HS-5 (cell line): ENCODE measurements at regions not wholly inside any gene's neighbourhood (a gene's known extent, or its start where the extent isn't known, plus 50 kb on each side); places are given as distances from the start of the nearest gene placed in this dataset.
A peak's percentile ranks its signal among the peaks of the same experiment; 100 is the strongest.
"Not testable (repeated sequence)": the region's sequence is repeated elsewhere in the genome, so short reads cannot be mapped to it uniquely, and the experiment has no call there.

ENCODE experiments used
- DNase-seq: peaks from one replicate; pipeline ENCODE4 v3.0.0-alpha.2; 2012; ENCODE audit warnings: low read depth

DNA sequence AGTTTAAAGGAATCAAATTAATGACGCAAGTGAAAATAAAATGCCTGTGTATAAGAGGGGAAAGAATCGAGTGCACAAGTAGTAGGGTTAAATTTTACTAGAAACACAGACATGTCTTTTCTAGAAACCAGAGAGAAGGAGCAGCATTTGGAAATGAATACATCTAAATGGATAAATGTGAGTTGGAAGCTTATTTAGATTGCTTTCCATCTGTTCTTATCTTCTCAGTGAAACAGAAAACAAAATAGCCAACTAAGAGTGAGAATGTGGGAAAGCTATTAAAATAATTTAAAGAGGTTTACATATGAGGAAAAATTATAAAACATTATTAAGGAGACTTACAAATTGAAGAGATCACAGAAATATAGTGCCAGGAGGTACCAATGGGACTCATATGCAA, 1818.9 kb upstream of the FLRT2 start:
- no peak for DNase-seq

DNA sequence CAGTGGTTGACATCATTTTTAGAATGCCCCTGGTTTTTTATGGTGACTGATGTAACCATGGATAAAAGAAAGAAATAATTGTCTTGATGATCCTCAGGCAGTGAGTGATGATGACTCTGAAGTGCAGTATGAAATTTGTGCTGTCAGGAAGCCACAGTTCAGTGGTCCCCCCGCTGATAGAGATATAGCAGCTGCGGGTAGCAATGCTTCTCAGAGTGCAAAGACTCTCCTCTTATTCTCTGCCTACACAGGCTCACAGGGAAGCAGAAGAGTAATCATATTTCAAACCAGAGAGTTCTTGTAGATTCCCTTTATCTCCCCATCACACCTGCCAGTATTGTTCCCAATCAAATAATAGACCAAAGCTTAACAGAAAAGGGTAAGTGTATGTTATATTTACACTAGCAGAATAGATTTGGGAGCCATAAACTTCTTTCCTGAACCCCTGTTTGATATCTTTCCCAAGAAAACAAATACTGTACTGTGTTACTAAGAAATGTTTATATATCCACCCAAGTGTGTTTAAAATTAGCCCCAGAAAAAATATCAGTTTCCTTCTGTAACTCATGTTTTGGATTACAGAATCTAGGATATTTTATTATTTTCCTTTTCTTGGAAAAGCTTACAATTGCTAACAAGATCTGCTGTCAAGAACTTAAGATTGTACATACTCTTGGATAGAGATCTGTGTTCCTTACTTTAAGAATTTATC, 1817.4 kb upstream of the FLRT2 start:
- no peak for DNase-seq

DNA sequence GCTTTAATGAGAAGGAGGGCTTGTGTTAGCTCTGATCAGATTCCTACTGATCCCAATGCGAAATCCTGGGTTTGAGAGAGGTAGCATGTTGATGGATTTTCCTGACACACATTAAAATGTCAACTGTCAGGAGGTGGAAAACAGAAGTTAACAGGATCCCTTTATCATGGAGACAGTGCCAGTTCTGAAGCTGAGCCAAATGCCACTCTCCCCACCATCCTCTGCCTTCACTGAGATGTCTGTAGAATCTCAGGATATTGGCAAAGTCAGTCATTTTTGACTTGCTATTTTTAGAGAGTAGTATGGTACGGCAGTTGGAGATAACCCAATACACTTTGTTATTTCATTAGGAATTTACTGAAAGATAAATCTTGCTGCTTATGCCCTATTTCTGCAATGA, 1816.2 kb upstream of the FLRT2 start:
- DNase-seq: no peak

DNA sequence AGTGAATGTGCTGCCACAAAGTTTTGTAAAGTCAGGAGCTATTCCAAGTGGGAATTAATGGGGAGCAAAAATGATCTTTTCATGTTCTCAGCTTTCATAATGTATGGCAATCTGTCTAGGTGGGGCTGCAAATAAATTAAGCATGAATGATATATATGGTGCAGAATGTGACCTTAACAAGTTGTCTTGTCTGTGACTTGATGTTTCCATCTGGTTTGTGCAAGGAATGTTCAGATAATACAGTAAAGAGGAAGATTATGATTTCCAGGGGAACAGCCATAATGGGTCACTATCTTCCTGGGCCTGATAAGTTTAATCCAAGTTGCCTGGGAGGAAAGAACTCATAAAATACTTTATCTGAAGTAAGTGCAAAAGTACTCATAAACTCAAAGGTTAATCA, 1815.8 kb upstream of the FLRT2 start:
- no peak for DNase-seq

DNA sequence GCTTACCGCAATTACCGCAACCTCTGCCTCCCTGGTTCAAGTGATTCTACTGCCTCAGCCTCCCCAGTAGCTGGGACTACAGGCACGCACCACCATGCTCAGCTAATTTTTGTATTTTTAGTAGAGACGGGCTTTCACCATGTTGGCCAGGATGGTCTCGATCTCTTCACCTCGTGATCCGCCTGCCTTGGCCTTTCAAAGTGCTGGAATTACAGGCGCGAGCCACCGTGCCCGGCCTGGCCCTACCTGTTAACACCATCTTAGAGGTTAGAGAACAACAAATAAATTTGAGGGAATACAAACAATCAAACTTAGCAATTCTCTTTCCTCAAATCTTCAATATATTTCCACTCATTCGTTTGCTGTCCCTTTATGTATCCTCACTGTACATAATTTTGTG, 1810.5 kb upstream of the FLRT2 start:
- DNase-seq: not testable (repeated sequence)

DNA sequence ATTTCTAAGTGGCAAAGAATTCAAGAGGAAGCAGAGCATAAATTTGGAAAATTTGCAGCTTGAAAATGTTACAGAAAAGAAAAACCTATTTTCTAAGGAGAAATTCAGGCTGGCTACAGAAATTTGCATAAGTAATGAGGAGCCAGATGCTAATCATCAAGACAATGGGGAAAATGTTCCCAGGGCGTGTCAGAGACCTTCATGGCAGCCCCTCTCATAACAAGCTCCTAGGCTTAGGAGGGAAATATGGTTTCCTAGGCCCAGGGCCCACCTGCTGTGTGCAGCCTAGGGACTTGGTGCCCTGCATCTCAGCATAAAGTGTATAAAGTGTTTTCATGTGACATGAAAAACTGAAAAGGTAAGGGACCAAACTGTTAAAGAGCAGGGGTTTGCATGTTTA, 1796.3 kb upstream of the FLRT2 start:
- no peak for DNase-seq

DNA sequence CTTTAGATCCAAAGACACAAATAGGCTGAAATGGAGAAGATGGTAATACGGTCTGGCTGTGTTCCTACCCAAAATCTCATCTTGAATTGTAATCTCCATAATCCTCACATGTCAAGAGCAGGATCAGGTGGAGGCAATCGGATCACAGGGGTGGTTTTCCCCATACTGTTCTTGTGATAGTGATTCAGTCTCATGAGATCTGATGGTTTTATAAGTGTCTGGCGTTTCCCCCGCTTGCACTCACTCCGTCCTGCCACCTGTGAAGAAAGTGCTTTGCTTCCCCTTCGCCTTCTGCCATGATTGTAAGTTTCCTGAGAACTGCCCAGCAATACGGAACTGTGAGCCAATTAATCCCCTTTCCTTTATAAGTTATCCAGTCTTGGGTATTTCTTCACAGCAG, 1795.5 kb upstream of the FLRT2 start:
- no peak for DNase-seq

DNA sequence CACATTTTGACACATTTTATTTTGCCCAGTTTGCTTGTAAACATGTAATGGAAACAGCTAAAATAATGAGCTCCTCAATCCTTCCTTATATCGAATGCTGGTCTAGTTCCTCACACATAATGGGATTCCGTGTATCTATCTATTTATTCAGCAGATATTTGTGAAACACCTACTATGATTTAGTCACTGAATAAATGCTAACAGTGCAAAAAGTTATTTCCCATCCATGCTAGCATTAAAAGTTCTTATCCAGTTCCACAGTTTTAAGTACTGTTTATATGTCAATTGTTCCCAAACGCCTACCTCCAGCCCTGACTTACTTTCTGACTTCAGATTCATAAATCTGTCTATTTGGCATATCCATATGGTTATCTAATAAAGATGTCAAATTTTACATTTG, 1788.7 kb upstream of the FLRT2 start:
- DNase-seq: no peak

DNA sequence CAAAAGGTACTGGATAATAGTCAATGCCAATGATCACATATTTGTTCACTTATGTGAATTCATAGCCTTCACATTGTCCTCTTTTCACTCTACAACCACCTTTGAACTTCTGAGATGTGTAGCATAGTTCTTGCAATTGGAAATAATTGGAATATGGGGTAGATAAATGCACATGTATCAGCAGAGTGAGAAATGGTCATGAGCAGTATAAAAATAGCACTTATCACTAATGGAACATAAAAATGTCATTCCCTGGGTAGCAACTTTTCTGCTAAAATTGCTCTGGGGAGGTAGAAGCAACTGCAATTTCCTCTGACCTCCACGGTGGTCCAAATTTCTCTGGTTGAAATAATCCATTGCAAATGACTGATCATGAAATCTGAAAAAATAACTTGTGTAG, 1785.7 kb upstream of the FLRT2 start:
- DNase-seq: no peak

DNA sequence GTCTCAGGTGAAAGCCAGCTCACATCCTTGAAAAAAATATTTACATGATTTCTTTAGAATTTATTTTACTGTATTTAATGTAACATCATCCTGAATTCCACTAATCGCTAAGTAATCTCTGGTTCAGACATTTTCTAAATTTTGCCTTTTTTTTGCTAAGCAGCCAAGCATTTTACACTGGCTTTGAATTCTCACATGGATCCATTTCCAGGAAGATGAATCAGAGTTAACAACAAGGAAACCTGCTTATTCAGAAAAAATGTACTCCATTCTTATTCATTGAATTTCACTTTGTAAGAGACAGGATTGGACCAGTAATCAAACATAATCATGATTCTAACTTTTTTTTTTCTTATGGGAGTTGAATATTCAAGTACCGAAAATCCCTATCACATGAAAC, 1785.1 kb upstream of the FLRT2 start:
- peak; percentile 31 for DNase-seq

DNA sequence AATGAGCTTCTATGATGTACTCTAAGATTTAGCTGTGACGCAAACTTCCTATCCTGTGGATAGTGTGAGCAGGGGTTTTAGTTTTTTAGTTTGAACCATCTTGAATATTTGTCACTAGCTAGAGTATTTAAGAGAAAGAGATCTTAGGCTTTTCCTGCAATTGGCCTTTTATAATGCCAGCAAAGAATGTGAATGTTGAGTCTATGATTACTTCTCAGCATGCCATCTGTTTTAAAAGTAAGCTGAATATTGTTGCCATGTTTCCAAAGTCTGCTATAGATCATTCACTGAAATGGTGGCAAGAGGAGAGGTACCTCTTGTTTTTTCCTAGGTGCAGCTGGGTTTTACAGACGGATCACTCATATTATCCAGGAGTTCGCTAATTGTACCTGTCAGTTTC, 1783.6 kb upstream of the FLRT2 start:
- no peak for DNase-seq

DNA sequence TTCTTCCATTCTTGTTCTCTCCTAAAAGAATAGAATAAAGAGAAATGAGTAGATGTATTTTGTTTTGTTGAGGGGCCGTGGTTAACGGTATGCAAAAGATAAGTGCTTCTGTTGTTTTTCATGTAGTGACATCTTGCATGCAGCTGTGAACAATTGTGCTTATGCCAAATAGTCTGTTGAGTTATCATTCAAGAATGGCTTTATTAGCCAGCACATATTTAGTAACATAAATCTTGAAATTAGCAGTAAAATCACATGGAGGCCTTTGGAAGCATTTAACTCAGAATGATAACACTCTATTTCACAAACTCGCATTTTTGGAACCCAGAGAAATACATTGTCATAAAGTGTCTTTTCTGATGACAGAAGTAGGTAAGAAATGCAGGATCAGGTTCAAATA, 1772.0 kb upstream of the FLRT2 start:
- peak; percentile 56 for DNase-seq

DNA sequence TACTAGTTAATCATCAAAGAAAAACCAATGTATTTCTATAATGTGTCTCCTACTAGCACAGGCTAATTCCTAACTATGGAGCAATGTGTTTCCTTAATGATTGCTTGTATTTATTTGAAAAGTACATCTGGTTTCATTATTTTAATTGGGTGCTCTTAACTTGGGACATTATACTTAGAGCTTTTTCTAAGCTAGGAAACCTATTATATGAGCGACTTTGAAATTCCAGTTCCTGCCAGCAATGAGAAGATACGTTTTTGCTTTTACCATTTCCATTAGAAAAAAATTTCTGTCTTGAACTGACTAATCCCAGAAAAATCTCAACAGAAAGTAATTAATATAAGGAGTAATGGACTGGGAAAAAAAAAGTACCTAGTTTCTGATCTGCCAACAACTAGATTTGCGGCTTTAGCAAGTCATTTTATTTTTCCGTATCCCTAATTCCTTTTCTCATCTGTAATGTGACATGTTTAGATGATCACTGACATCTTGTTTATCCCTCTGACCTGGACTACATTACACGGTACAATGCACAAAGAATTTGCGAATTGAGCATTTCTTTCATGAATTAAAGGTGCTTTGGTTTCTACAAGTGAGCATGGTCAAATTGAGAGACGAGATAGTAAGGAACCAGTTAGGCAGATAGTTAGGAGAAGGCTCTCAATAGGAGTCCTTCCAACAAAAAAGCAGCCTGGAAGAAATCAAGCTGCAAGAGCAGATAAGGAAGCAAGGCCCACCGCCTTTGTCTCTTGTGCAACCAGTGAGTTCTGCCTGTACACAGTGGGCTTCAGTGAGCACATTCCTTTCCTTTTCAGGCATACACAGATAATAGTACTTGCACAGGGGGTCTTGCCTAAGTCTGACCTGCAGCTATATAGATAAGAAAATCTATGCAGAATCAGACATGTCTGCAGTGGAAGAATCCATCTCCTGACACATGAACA, 1765.0 kb upstream of the FLRT2 start:
- DNase-seq: no peak

DNA sequence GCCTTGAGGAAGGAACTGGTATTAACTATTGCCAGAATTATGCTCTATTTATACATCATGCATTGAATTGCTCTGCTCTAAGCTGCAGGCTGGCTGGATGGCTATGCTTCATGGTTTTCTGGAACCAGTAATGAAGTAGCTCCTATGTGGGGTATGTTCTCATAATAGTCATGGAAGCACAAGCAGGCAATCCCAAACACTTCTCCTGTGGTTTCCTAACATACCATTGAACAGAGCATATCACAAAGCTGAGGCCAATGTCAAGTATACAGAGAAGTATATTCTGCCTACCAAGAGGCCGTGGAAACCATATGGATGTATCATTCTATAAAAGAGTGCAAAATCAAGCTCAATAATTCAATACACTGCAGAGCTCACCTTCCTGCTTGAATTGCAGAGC, 1752.4 kb upstream of the FLRT2 start:
- no peak for DNase-seq

DNA sequence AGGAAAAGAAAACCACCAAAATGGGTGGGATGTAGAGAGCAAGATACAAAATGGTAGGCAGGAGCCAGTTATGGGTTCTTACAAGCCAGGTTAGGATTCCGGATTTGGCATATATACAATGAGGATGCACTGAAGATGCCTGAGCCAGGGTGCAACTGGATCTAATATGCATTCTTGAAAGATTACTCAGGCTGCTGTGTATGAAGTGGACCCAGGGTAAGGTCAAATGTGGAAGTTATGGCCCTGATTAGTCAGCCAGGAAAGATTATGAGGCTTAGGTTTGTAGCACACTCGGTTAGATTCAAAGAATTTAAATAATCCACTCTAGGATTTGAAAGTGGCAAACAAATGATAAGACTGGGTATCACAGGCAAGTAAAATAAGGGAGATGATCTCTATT, 1750.7 kb upstream of the FLRT2 start:
- DNase-seq: peak; percentile 72

DNA sequence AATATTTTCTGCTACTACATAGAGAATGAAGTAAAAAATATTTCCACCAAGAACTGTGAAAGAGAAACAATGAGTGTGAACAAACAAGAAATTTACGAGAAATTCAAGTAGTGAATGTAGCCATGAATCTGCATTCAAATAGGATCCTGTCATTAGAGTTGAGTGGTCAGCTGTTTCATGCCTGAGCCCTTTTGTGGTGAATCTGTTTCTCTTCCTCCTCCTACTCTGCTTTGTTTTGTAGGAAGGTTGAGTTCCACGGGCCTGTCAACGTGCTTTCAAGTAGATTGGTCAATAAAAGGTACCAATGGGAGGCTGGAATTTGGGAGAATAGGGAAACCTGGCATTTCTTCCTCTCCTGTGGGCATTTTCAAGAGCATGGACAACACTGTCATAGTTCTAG, 1749.6 kb upstream of the FLRT2 start:
- DNase-seq: no peak

DNA sequence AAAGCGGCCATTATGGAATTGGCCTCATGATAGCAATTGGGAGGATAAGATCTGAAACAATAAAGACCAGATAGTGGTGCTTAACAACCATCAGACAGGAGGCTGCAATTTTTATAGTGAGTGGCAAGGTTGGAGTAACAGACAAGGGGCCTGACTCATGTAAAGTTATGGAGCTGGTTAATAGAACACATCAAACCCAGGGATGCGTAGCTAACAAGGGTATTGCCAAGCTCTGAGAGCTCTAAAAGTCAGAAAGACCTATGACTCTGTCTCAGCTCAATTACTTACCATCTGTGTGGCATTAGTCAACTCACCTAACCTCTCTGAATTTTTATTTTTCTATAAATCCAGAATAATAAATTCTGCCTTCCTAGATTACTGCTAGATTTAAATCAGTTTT, 1731.5 kb upstream of the FLRT2 start:
- no peak for DNase-seq

DNA sequence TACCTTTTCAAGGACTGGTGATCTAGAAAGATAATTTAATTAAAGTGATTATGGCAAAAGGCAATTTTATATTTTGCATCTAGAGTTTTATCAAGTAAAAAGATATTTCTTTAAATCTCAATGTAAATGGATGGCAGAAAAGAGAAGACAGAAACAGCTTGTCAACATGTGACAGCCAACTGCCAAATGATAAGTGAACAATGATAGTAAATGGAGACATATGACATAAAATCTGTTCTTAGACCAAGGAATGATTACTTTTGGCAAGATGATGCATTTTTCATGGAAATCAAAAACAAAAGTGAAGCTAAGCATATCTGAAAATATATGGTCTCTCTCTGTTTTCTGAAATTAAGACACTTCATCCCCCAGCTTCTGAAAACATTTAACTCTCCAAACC, 1730.7 kb upstream of the FLRT2 start:
- no peak for DNase-seq

DNA sequence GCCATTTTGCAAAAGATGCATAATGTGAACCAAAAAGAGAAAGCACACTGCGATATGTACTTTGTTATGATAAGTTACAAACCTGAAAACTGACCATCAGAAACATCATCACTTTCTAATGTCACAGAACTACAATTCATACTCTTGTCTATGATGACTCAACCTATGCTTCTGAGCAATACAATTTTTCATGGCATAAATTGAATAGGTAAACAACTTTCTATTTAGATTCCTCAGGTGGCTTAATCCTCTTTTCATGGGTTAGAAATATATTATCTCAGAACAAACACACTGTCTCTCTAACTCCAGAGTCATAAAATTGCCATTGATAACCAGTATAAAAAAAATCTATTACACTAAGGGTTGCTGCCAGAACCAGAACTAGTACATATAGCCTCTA, 1715.0 kb upstream of the FLRT2 start:
- no peak for DNase-seq

DNA sequence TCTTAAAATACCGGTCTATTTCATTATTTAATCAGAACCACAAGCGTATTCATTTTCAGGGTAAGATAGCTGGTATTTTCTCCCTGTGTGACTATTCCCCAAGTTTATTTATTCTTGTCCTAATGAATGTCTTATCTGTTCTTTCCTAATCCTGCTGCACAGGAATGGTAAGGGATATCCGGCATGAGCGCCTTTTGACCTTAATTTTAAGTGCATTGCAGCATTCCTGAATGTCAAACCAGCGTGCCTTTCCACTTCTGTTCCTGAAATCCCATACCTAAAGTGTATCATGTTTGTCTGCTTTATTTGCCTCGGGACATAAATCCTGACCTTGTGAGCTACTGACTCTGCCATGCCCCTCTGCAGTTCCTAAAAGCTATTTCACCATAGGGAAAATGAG, 1713.2 kb upstream of the FLRT2 start:
- no peak for DNase-seq

DNA sequence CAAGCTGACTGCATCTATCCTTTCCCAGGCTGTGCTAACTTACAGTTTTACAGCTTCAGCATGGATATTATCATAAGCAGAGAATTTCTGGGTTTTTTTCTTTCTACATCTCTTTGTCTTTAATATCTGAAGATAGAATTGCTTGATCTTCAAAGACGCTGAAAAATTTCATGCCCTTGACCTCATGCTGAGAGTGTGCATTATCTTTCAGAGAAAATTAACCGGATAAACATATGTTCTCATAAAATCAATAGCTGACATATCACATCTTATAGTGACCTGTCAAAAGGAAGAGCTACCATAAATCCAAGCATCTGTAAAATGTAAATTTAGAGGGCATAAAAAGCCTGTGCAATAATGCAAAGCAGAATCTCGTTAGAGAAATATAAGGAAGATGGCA, 1704.1 kb upstream of the FLRT2 start:
- no peak for DNase-seq

DNA sequence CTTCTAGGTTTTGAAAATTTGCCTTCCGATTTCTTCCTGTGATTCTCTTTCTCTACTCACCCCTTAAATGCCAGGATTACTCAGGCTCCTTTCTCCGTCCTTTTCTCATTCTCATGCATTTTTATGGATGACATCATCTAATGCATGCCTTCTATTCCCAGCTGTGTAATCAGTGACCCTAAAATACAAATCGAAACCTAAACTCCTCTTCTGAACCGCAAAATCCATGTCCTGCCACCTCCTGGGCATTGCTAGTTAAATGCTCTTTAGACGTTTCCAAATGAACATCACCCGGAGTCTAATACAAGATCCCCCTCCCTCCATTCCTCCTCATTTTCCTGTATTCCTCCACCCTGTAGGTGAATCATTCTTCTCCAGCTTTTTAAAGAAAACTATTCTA, 1703.1 kb upstream of the FLRT2 start:
- DNase-seq: peak; percentile 66

DNA sequence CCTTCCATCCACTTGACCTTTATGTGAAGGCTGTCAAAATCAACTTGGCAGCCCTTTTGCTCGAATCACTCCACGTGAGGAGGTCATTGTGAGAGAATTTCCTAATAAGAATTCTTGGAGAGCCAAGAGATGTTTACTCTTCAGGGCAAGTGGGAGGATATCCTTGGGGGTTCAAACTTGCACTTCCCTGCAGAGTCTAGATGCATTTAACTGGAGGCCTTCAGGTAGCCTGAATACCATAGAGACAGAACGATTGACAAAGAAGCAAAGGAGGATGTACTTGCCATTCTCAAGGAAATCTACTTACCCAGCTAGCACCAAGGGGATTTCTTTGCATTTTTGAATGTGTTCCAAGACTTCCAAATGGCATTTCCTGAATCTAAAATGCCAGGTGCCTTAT, 1702.6 kb upstream of the FLRT2 start:
- DNase-seq: peak; percentile 2

DNA sequence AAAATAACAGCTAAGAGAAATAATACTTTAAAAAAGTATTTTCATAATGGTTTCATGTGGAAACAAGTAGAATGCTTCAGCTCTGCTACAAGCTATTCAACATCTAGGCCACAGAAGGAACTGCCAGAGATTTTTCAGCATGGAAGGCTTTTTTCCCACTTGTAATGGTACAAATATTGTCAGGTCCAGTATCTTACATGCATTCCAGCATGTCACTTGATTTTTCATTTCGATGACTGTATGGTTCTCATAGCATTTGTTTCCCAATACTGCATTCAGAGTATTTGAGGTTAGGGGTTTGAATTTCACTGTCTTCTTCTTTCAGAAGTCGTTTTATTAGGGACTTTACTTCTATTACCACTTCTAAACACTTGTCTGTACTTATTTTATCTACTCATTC, 1701.5 kb upstream of the FLRT2 start:
- DNase-seq: no peak
